BE2C (cell line): ENCODE measurements at regions not wholly inside any gene's neighbourhood (a gene's known extent, or its start where the extent isn't known, plus 50 kb on each side); places are given as distances from the start of the nearest gene placed in this dataset.

Experiments
- DNase-seq: peaks from one replicate; pipeline ENCODE4 v3.0.0-alpha.2; 2020
- H3K27me3 ChIP-seq: fragments of 250-450 bp; sonication (Bioruptor Pico); 2 replicates; pipeline ENCODE4 v1.5.1; 2020; ENCODE audit warnings: mild to moderate bottlenecking
- H3K36me3 ChIP-seq: fragments of 250-450 bp; sonication (Bioruptor Pico); 2 replicates; pipeline ENCODE4 v1.5.1; 2020; ENCODE audit warnings: mild to moderate bottlenecking
- H3K4me1 ChIP-seq: fragments of 250-450 bp; sonication (Bioruptor Pico); 2 replicates; pipeline ENCODE4 v1.5.1; 2020
- H3K4me3 ChIP-seq: 2 replicates; pipeline ENCODE4 v1.5.1; 2011; ENCODE audit warnings: low read depth, low read length
- H3K9me3 ChIP-seq: fragments of 250-450 bp; sonication (Bioruptor Pico); 2 replicates; pipeline ENCODE4 v1.5.1; 2020
- CTCF ChIP-seq: IDR thresholded peaks from 2 replicates; pipeline ENCODE4 v1.5.1; 2012; ENCODE audit warnings: mild to moderate bottlenecking, low read depth, low read length

- H3K27me3 ChIP-seq: no peaks in the 10 kb centered on the region
- no peak for DNase-seq
- TF ChIP-seq CTCF: no peak
- no peak overlapping the region for H3K4me3 ChIP-seq
- H3K4me1 ChIP-seq: no peaks in the 10 kb centered on the region
- no peaks in the 10 kb centered on the region for H3K36me3 ChIP-seq
- no peaks in the 10 kb centered on the region for H3K9me3 ChIP-seq
These were observed 78.5 kb upstream of the ADAMTS5 start for GRCh38 chr21:27045281-27045985.

DNA sequence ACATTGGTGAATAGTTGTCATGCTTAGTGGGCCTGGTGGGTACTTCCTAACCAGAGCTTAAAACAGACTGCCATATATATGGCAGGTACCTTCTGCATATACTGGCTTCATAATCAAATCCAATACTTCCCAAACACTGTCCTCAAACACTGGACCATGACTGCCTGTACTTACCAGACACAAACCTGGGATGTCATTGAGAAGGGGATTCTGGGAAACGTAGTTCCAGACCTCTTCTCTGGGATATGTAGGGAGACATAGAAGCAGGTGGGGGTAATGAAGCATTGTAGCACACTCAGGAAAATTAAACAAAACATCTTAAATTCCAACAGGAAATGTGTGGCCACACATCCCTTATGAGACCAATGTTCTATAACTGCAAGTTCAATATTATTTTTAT, 76.5 kb upstream of the ADAMTS5 start:
- TF ChIP-seq CTCF: no peak
- Histone ChIP-seq H3K36me3 (no peaks in the 10 kb centered on the region), H3K27me3 (no peaks in the 10 kb centered on the region), H3K9me3 (no peaks in the 10 kb centered on the region), H3K4me3 (no peak overlapping the region), H3K4me1 (no peaks in the 10 kb centered on the region)
- DNase-seq: no peak

- no peak for DNase-seq
- TF ChIP-seq CTCF: no peak
- Histone ChIP-seq H3K9me3 (no peaks in the 10 kb centered on the region), H3K4me3 (no peak overlapping the region), H3K4me1 (no peaks in the 10 kb centered on the region), H3K36me3 (no peaks in the 10 kb centered on the region), H3K27me3 (no peaks in the 10 kb centered on the region)
These were observed 74.0 kb upstream of the ADAMTS5 start for GRCh38 chr21:27040738-27041469.

GRCh38 chr21:27036736-27037301, 69.9 kb upstream of the ADAMTS5 start:
- no peaks in the 10 kb centered on the region for H3K9me3 ChIP-seq
- no peaks in the 10 kb centered on the region for H3K27me3 ChIP-seq
- no peak for TF ChIP-seq CTCF
- H3K36me3 ChIP-seq: no peaks in the 10 kb centered on the region
- no peak overlapping the region for H3K4me3 ChIP-seq
- DNase-seq: no peak
- no peaks in the 10 kb centered on the region for H3K4me1 ChIP-seq

GRCh38 chr21:27035791-27036190, 68.9 kb upstream of the ADAMTS5 start:
- H3K27me3 ChIP-seq: no peaks in the 10 kb centered on the region
- H3K36me3 ChIP-seq: no peaks in the 10 kb centered on the region
- DNase-seq: no peak
- no peaks in the 10 kb centered on the region for H3K9me3 ChIP-seq
- H3K4me1 ChIP-seq: no peaks in the 10 kb centered on the region
- TF ChIP-seq CTCF: no peak
- no peak overlapping the region for H3K4me3 ChIP-seq

- TF ChIP-seq CTCF: no peak
- H3K36me3 ChIP-seq: no peaks in the 10 kb centered on the region
- H3K4me1 ChIP-seq: no peaks in the 10 kb centered on the region
- no peak overlapping the region for H3K4me3 ChIP-seq
- no peaks in the 10 kb centered on the region for H3K27me3 ChIP-seq
- no peaks in the 10 kb centered on the region for H3K9me3 ChIP-seq
- no peak for DNase-seq
These were observed 67.9 kb upstream of the ADAMTS5 start for GRCh38 chr21:27034796-27035195.
